ENCODE measurements at regions not wholly inside any gene's neighbourhood (a gene's known extent, or its start where the extent isn't known, plus 50 kb on each side); places are given as distances from the start of the nearest gene placed in this dataset.

DNA sequence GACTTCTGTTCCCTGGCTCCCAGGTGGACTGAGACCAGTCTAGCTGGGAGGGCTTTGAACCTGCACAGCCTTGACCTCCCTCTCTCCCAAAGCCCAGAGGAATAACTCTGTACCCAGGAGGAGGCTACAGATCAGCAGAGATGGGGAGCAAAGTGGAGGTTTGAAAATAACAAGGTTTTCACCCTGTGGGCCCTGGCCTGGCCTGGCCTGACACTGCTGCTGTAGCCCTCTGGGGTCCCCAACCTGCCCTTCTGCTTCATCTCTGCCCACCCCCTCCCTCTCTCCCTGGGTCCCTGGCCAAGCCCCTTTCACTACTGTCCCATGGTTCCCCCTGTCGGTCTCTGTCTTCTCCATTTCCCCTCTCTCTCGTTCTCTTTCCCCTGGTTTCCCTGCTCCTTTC lies 225.2 kb downstream of the BUD13 start:
- in situ Hi-C loops (cut with MboI; ENCODE audit: low sequenced_read_pairs, unreplicated experiment): no loop called here
- no peak for TF ChIP-seq CTCF (IDR thresholded peaks at IDR 0.05; ENCODE audit: borderline replicate concordance, control extremely low read depth, extremely low read depth, insufficient read depth, missing control alignments)
- no peak for DNase-seq (ENCODE audit: low spot score)

DNA sequence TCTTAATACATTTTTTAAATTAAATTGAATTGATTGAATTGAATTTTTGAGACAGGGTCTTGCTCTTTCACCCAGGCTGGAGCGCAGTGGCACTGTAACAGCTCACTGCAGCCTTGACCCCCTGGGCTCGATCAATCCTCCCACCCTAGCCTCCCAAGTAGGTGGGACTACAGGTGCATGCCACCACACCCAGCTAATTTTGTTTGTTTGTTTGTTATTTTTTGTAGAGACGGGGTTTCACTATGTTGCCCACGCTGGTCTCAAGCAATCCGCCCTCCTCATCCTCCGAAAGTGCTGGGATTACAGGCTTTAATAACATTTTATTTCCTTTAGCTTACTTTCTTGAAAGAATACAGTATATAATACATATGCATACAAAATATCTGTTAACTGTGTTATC lies 226.9 kb downstream of the BUD13 start:
- DNase-seq (ENCODE audit: low spot score): no peak
- in situ Hi-C loops (cut with MboI; ENCODE audit: low sequenced_read_pairs, unreplicated experiment): no loop called here
- TF ChIP-seq CTCF (IDR thresholded peaks at IDR 0.05; ENCODE audit: borderline replicate concordance, control extremely low read depth, extremely low read depth, insufficient read depth, missing control alignments): no peak

DNA sequence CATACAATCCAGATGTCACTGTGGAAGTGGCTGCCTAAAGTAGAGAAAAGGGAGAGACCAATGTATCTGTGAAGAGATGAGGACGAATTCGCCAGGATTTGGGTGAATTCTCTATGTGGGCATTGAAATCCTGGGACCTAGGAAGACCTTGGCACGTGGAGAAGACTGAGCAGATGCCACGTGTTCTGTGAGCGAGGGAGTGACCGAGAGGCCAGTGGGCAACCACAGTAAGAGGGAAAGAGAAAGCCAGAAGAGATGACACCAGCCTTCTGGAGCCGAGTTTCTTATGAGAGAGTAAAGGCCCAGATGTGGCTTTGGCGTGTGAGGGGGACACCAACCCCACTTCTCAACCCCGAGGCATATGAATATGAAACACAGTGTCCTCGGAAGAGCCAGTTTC lies 228.1 kb downstream of the BUD13 start:
- DNase-seq (ENCODE audit: low spot score): no peak
- TF ChIP-seq CTCF (IDR thresholded peaks at IDR 0.05; ENCODE audit: borderline replicate concordance, control extremely low read depth, extremely low read depth, insufficient read depth, missing control alignments): no peak
- in situ Hi-C loops (cut with MboI; ENCODE audit: low sequenced_read_pairs, unreplicated experiment): no loop called here

GRCh38 chr11:116543911-116544475 lies 228.8 kb downstream of the BUD13 start:
- in situ Hi-C loops (cut with MboI; ENCODE audit: low sequenced_read_pairs, unreplicated experiment): no loop called here

GRCh38 chr11:116543099-116543498 lies 229.7 kb downstream of the BUD13 start:
- DNase-seq (ENCODE audit: low spot score): no peak
- in situ Hi-C loops (cut with MboI; ENCODE audit: low sequenced_read_pairs, unreplicated experiment): no loop called here
- TF ChIP-seq CTCF (IDR thresholded peaks at IDR 0.05; ENCODE audit: borderline replicate concordance, control extremely low read depth, extremely low read depth, insufficient read depth, missing control alignments): no peak

More at GRCh38 chr11:116543911-116544475, 228.8 kb downstream of the BUD13 start:
- no peak for TF ChIP-seq CTCF (IDR thresholded peaks at IDR 0.05; ENCODE audit: borderline replicate concordance, control extremely low read depth, extremely low read depth, insufficient read depth, missing control alignments)
- DNase-seq (ENCODE audit: low spot score): no peak

DNA sequence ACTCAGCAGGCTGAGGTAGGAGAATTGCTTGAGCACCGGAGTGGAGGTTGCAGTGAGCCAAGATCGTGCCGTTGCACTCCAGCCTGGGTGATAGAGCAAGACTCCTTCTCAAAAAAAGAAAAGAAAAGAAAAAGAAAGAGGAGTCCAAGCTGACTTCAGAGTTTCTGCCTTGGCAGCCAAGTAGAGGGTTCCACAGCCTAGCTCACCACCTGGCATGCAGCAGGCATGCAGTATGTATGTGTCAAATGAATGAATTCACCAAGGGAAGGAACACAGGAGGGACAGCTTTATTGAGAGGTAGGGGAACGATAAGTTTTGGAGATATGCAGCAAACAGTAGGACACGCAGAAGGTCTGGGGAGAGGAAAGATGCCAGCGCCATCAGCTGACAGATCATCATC lies 230.4 kb downstream of the BUD13 start:
- no peak for TF ChIP-seq CTCF (IDR thresholded peaks at IDR 0.05; ENCODE audit: borderline replicate concordance, control extremely low read depth, extremely low read depth, insufficient read depth, missing control alignments)
- in situ Hi-C loops (cut with MboI; ENCODE audit: low sequenced_read_pairs, unreplicated experiment): no loop called here
- no peak for DNase-seq (ENCODE audit: low spot score)

DNA sequence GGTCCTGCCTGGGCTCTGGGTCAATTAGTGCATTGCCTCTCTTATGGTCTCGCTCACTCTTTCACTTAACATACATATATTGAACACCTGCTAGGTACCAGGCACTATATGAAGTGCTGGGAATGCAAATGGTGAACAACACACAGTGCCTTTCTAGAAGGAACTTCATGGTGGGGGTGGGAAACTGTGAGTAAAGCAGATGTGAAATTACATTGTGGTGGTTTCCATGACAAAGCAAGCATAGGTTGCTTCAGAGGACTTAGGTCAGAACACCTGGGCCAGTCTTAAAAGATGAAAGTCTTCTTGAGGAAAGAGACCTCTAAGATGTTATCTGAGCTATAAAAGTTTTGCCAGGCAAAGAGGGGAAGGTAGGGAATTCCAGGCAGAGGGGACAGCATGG lies 231.3 kb downstream of the BUD13 start:
- in situ Hi-C loops (cut with MboI; ENCODE audit: low sequenced_read_pairs, unreplicated experiment): no loop called here
- no peak for DNase-seq (ENCODE audit: low spot score)
- no peak for TF ChIP-seq CTCF (IDR thresholded peaks at IDR 0.05; ENCODE audit: borderline replicate concordance, control extremely low read depth, extremely low read depth, insufficient read depth, missing control alignments)

Measured in GM13976 (cell line).